WTC11 (cell line): ENCODE measurements at regions not wholly inside any gene's neighbourhood (a gene's known extent, or its start where the extent isn't known, plus 50 kb on each side); places are given as distances from the start of the nearest gene placed in this dataset.

Experiments
- ATAC-seq: fragments of 200-7000 bp; cut with Tn5 transposase; 2 replicates; pipeline ENCODE4 v1.10.0; 2021; ENCODE audit warnings: mild to moderate bottlenecking, moderate library complexity
- CTCF ChIA-PET: fragments of 300-600 bp; sonication (Branson Sonifier 250); formaldehyde crosslinking; loops from one replicate; lab custom pipeline; 2021; ENCODE audit warnings: antibody characterized with exemption; lab: Charles Lee
- POLR2A ChIA-PET: fragments of 350-600 bp; sonication (Branson Sonifier 250); formaldehyde crosslinking; loops from one replicate; lab custom pipeline; 2021; ENCODE audit warnings: antibody characterized with exemption; lab: Charles Lee
- DNase-seq: peaks from one replicate; pipeline ENCODE4 v3.0.0; 2021; ENCODE audit warnings: low spot score
- H3K27ac Mint-ChIP-seq: 2 replicates; pipeline ENCODE4 v1.8.0; 2021; ENCODE audit warnings: mixed read lengths
- H3K27me3 Mint-ChIP-seq: 2 replicates; pipeline ENCODE4 v1.8.0; 2021; ENCODE audit warnings: low read depth, mild to moderate bottlenecking, moderate library complexity, mixed read lengths
- H3K36me3 Mint-ChIP-seq: 2 replicates; pipeline ENCODE4 v1.8.0; 2021; ENCODE audit warnings: mixed read lengths
- H3K4me1 Mint-ChIP-seq: 2 replicates; pipeline ENCODE4 v1.8.0; 2022; ENCODE audit warnings: mixed read lengths
- H3K4me3 Mint-ChIP-seq: 2 replicates; pipeline ENCODE4 v1.8.0; 2021; ENCODE audit warnings: mild to moderate bottlenecking, moderate library complexity, mixed read lengths
- H3K9me3 Mint-ChIP-seq: 2 replicates; pipeline ENCODE4 v1.8.0; 2021; ENCODE audit warnings: mixed read lengths
- ATF1 ChIP-seq: sonication (generic); formaldehyde crosslinking; IDR thresholded peaks from 2 replicates; pipeline ENCODE4 v1.8.1; 2023; ENCODE audit warnings: mild to moderate bottlenecking, moderate library complexity, missing genetic modification reagents
- ESRRA ChIP-seq: sonication (generic); formaldehyde crosslinking; IDR thresholded peaks from 2 replicates; pipeline ENCODE4 v1.8.1; 2022; ENCODE audit warnings: mild to moderate bottlenecking, missing genetic modification reagents, borderline replicate concordance
- HMGA2 ChIP-seq: fragments of 250-450 bp; sonication (Bioruptor Pico); IDR thresholded peaks from 2 replicates; pipeline ENCODE4 v1.4.0; 2021; ENCODE audit warnings: mild to moderate bottlenecking, moderate library complexity
- JUN ChIP-seq: sonication (generic); formaldehyde crosslinking; IDR thresholded peaks from 2 replicates; pipeline ENCODE4 v1.8.0; 2023; ENCODE audit warnings: mild to moderate bottlenecking, missing genetic modification reagents
- MYBL2 ChIP-seq: sonication (generic); formaldehyde crosslinking; IDR thresholded peaks from 2 replicates; pipeline ENCODE4 v1.8.1; 2023; ENCODE audit warnings: mild to moderate bottlenecking, moderate library complexity, missing genetic modification reagents
- NR1H2 ChIP-seq: sonication (generic); formaldehyde crosslinking; IDR thresholded peaks from 2 replicates; pipeline ENCODE4 v1.9.0; 2021; ENCODE audit warnings: mild to moderate bottlenecking, moderate library complexity, missing genetic modification reagents
- TEAD1 ChIP-seq: sonication (generic); formaldehyde crosslinking; IDR thresholded peaks from 2 replicates; pipeline ENCODE4 v1.8.0; 2022; ENCODE audit warnings: mild to moderate bottlenecking, missing genetic modification reagents
- ZNF671 ChIP-seq: fragments of 250-450 bp; sonication (Bioruptor Pico); IDR thresholded peaks from 2 replicates; pipeline ENCODE4 v1.8.0; 2021; ENCODE audit warnings: mild to moderate bottlenecking
- TF ChIP-seq, protein P1 (sequence below): fragments of 250-450 bp; sonication (Bioruptor Pico); IDR thresholded peaks from 2 replicates; pipeline ENCODE4 v1.9.0; 2021; ENCODE audit warnings: mild to moderate bottlenecking
- TF ChIP-seq, protein P2 (sequence below): sonication (generic); formaldehyde crosslinking; conservative IDR thresholded peaks from 2 replicates; pipeline ENCODE4 v1.8.1; 2023; ENCODE audit warnings: mild to moderate bottlenecking, low read depth, missing genetic modification reagents, moderate library complexity
- TF ChIP-seq, protein P3 (sequence below): sonication (generic); formaldehyde crosslinking; IDR thresholded peaks from 2 replicates; pipeline ENCODE4 v1.8.1; 2023; ENCODE audit warnings: mild to moderate bottlenecking, missing genetic modification reagents, borderline replicate concordance
- TF ChIP-seq, protein P4 (sequence below): sonication (generic); formaldehyde crosslinking; conservative IDR thresholded peaks from 2 replicates; pipeline ENCODE4 v1.8.1; 2022; ENCODE audit warnings: mild to moderate bottlenecking, missing genetic modification reagents
- TF ChIP-seq, protein P5 (sequence below): fragments of 250-450 bp; sonication (Bioruptor Pico); IDR thresholded peaks from 2 replicates; pipeline ENCODE4 v1.9.0; 2021; ENCODE audit warnings: moderate library complexity, mild to moderate bottlenecking, inconsistent platforms, borderline replicate concordance
- TF ChIP-seq, protein P6 (sequence below): sonication (generic); formaldehyde crosslinking; IDR thresholded peaks from 2 replicates; pipeline ENCODE4 v1.8.1; 2023; ENCODE audit warnings: mild to moderate bottlenecking, missing genetic modification reagents

DNA sequence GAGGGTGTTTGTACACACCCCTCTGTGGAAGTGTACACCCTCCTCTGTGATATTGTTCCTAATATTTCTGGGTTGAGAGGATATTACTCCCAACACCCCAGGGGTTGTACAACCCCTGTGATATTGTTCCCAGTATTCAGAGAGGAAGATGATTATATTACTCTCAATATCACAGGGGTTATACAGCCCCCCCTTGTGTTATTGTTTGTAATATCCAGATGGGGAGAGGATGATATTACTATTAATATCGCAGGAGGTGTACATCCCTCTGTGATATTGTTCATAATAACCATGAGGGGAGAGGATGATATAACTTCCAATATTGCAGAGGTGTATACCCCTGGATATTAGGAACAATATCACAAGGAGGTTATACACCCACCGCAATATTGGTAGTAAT, 566.1 kb upstream of the MIS18BP1 start:
- no peak for TF ChIP-seq JUN (CRISPR knock-in tag)
- TF ChIP-seq, protein P1, sequence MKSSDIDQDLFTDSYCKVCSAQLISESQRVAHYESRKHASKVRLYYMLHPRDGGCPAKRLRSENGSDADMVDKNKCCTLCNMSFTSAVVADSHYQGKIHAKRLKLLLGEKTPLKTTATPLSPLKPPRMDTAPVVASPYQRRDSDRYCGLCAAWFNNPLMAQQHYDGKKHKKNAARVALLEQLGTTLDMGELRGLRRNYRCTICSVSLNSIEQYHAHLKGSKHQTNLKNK, result no peak
- no peak for TF ChIP-seq HMGA2 (CRISPR knock-in tag)
- TF ChIP-seq, protein P2, sequence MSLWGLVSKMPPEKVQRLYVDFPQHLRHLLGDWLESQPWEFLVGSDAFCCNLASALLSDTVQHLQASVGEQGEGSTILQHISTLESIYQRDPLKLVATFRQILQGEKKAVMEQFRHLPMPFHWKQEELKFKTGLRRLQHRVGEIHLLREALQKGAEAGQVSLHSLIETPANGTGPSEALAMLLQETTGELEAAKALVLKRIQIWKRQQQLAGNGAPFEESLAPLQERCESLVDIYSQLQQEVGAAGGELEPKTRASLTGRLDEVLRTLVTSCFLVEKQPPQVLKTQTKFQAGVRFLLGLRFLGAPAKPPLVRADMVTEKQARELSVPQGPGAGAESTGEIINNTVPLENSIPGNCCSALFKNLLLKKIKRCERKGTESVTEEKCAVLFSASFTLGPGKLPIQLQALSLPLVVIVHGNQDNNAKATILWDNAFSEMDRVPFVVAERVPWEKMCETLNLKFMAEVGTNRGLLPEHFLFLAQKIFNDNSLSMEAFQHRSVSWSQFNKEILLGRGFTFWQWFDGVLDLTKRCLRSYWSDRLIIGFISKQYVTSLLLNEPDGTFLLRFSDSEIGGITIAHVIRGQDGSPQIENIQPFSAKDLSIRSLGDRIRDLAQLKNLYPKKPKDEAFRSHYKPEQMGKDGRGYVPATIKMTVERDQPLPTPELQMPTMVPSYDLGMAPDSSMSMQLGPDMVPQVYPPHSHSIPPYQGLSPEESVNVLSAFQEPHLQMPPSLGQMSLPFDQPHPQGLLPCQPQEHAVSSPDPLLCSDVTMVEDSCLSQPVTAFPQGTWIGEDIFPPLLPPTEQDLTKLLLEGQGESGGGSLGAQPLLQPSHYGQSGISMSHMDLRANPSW (CRISPR knock-in tag), result no peak
- no peak for TF ChIP-seq ZNF671 (CRISPR knock-in tag)
- TF ChIP-seq, protein P3, sequence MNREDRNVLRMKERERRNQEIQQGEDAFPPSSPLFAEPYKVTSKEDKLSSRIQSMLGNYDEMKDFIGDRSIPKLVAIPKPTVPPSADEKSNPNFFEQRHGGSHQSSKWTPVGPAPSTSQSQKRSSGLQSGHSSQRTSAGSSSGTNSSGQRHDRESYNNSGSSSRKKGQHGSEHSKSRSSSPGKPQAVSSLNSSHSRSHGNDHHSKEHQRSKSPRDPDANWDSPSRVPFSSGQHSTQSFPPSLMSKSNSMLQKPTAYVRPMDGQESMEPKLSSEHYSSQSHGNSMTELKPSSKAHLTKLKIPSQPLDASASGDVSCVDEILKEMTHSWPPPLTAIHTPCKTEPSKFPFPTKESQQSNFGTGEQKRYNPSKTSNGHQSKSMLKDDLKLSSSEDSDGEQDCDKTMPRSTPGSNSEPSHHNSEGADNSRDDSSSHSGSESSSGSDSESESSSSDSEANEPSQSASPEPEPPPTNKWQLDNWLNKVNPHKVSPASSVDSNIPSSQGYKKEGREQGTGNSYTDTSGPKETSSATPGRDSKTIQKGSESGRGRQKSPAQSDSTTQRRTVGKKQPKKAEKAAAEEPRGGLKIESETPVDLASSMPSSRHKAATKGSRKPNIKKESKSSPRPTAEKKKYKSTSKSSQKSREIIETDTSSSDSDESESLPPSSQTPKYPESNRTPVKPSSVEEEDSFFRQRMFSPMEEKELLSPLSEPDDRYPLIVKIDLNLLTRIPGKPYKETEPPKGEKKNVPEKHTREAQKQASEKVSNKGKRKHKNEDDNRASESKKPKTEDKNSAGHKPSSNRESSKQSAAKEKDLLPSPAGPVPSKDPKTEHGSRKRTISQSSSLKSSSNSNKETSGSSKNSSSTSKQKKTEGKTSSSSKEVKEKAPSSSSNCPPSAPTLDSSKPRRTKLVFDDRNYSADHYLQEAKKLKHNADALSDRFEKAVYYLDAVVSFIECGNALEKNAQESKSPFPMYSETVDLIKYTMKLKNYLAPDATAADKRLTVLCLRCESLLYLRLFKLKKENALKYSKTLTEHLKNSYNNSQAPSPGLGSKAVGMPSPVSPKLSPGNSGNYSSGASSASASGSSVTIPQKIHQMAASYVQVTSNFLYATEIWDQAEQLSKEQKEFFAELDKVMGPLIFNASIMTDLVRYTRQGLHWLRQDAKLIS (CRISPR knock-in tag), result no peak
- TF ChIP-seq ATF1, result no peak
- TF ChIP-seq, protein P4, sequence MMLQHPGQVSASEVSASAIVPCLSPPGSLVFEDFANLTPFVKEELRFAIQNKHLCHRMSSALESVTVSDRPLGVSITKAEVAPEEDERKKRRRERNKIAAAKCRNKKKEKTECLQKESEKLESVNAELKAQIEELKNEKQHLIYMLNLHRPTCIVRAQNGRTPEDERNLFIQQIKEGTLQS (CRISPR knock-in tag), result no peak
- no peak for TF ChIP-seq TEAD1 (CRISPR knock-in tag)
- TF ChIP-seq MYBL2 (CRISPR knock-in tag), result no peak
- TF ChIP-seq ESRRA (CRISPR knock-in tag), result no peak
- TF ChIP-seq, protein P5, sequence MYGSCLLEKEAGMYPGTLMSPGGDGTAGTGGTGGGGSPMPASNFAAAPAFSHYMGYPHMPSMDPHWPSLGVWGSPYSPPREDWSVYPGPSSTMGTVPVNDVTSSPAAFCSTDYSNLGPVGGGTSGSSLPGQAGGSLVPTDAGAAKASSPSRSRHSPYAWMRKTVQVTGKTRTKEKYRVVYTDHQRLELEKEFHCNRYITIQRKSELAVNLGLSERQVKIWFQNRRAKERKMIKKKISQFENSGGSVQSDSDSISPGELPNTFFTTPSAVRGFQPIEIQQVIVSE (CRISPR knock-in tag), result no peak
- Mint-ChIP-seq H3K27ac (no peak overlapping the region), H3K4me3 (no peak overlapping the region), H3K36me3 (peaks cover 8% of the 10 kb centered on the region; the same call in 1 of the 2 replicates), H3K27me3 (no peaks in the 10 kb centered on the region), H3K4me1 (no peaks in the 10 kb centered on the region), H3K9me3 (peaks cover 44% of the 10 kb centered on the region)
- POLR2A ChIA-PET, result no interaction called here
- DNase-seq (no peak), ATAC-seq (no peak)
- CTCF ChIA-PET, result no interaction called here

DNA sequence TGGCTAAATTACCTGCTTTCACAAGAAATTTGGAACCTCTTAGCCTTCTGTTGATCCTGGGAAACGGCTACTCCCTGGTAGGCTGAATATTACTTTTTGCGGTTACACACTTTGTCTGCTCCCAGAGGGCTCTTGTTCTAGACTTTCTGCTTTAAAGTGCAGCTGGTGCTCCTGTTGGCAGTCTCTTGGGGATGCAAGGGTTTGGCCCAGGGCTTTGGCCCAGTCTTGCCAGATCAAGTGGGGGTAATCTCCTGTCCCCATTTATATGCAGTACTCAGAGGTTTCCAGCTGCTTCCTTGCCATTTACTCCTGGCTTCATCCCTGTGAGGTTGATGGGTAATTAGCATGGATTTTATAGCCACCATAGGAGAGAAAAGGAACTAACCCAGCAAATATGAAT, 558.2 kb upstream of the MIS18BP1 start:
- DNase-seq, result no peak
- ATAC-seq, result peak; percentile 84
- H3K4me3 Mint-ChIP-seq, result no peak overlapping the region
- no peak overlapping the region for H3K27ac Mint-ChIP-seq
- ChIA-PET CTCF (no interaction called here), POLR2A (no interaction called here)
- 0 out of 2 replicates have a peak, but pooled peaks cover under 1% of the 10 kb centered on the region for H3K36me3 Mint-ChIP-seq
- peaks cover 29% of the 10 kb centered on the region for H3K9me3 Mint-ChIP-seq
- TF ChIP-seq, protein P6, sequence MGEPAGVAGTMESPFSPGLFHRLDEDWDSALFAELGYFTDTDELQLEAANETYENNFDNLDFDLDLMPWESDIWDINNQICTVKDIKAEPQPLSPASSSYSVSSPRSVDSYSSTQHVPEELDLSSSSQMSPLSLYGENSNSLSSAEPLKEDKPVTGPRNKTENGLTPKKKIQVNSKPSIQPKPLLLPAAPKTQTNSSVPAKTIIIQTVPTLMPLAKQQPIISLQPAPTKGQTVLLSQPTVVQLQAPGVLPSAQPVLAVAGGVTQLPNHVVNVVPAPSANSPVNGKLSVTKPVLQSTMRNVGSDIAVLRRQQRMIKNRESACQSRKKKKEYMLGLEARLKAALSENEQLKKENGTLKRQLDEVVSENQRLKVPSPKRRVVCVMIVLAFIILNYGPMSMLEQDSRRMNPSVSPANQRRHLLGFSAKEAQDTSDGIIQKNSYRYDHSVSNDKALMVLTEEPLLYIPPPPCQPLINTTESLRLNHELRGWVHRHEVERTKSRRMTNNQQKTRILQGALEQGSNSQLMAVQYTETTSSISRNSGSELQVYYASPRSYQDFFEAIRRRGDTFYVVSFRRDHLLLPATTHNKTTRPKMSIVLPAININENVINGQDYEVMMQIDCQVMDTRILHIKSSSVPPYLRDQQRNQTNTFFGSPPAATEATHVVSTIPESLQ (CRISPR knock-in tag), result no peak
- TF ChIP-seq NR1H2 (CRISPR knock-in tag), result no peak
- peaks cover 15% of the 10 kb centered on the region for H3K4me1 Mint-ChIP-seq
- H3K27me3 Mint-ChIP-seq, result no peaks in the 10 kb centered on the region
